Subcutaneous abdominal adipose tissue (tissue), 5 donors: ENCODE measurements at regions not wholly inside any gene's neighbourhood (a gene's known extent, or its start where the extent isn't known, plus 50 kb on each side); places are given as distances from the start of the nearest gene placed in this dataset.
"Not testable (repeated sequence)": the region's sequence is repeated elsewhere in the genome, so short reads cannot be mapped to it uniquely, and the experiment has no call there.

ENCODE experiments used
- H3K27ac ChIP-seq: one replicate; pipeline ENCODE4 v1.7.0; 2013; ENCODE audit warnings: low read depth, mild to moderate bottlenecking, inconsistent platforms, low read length, moderate library complexity
- H3K27me3 ChIP-seq, 5 donors: one replicate each; pipeline ENCODE4 v1.7.0; 2013; ENCODE audit warnings: low read length in 5 of 5, inconsistent platforms in 1 of 5; ENCODE audit not compliant: control insufficient read depth in 5 of 5, insufficient read depth in 4 of 5
- H3K36me3 ChIP-seq, 5 donors: one replicate each; pipeline ENCODE4 v1.7.0; 2013; ENCODE audit warnings: low read length in 5 of 5; ENCODE audit not compliant: control insufficient read depth in 5 of 5, insufficient read depth in 5 of 5
- H3K4me1 ChIP-seq, 5 donors: one replicate each; pipeline ENCODE4 v1.7.0; 2013; ENCODE audit warnings: low read length in 5 of 5, mild to moderate bottlenecking in 3 of 5, moderate library complexity in 1 of 5; ENCODE audit not compliant: control insufficient read depth in 5 of 5, insufficient read depth in 5 of 5
- H3K4me3 ChIP-seq, 5 donors: one replicate each; pipeline ENCODE4 v1.7.0; 2013; ENCODE audit warnings: low read length in 5 of 5, low read depth in 1 of 5
- H3K9ac ChIP-seq, 5 donors: one replicate each; pipeline ENCODE4 v1.7.0; 2013; ENCODE audit warnings: low read length in 5 of 5, mild to moderate bottlenecking in 4 of 5, moderate library complexity in 3 of 5
- H3K9me3 ChIP-seq, 5 donors: one replicate each; pipeline ENCODE4 v1.7.0; 2013; ENCODE audit warnings: low read length in 5 of 5; ENCODE audit not compliant: control insufficient read depth in 5 of 5
- donor health status: healthy.
- donor health status: healthy.
- donor health status: healthy.
- donor health status: healthy.
- donor health status: healthy.

GRCh38 chr14:27363036-27363435 lies 765.2 kb upstream of the NOVA1 start:
- not testable (repeated sequence) for H3K9ac ChIP-seq, H3K27ac ChIP-seq, H3K4me3 ChIP-seq, H3K27me3 ChIP-seq, H3K9me3 ChIP-seq, H3K4me1 ChIP-seq, H3K36me3 ChIP-seq

- Histone ChIP-seq H3K27ac (no peak overlapping the region), H3K9ac (no peak overlapping the region), H3K27me3 (no peaks in the 10 kb centered on the region), H3K36me3 (no peaks in the 10 kb centered on the region), H3K9me3 (no peaks in the 10 kb centered on the region), H3K4me3 (no peak overlapping the region), H3K4me1 (no peaks in the 10 kb centered on the region)
Observed at GRCh38 chr14:27366596-27366995, 768.8 kb upstream of the NOVA1 start.

- no peaks in the 10 kb centered on the region for H3K9me3 ChIP-seq
- no peaks in the 10 kb centered on the region for H3K4me1 ChIP-seq
Observed at GRCh38 chr14:27367345-27367744, 769.5 kb upstream of the NOVA1 start.

GRCh38 chr14:27370074-27370473 lies 772.2 kb upstream of the NOVA1 start:
- H3K27me3 ChIP-seq, result no peaks in the 10 kb centered on the region
- no peaks in the 10 kb centered on the region for H3K9me3 ChIP-seq
- H3K4me3 ChIP-seq, result no peak overlapping the region
- no peak overlapping the region for H3K9ac ChIP-seq
- no peaks in the 10 kb centered on the region for H3K36me3 ChIP-seq
- no peak overlapping the region for H3K27ac ChIP-seq
- no peaks in the 10 kb centered on the region for H3K4me1 ChIP-seq

More at GRCh38 chr14:27367345-27367744, 769.5 kb upstream of the NOVA1 start:
- H3K36me3 ChIP-seq, result no peaks in the 10 kb centered on the region
- H3K4me3 ChIP-seq, result no peak overlapping the region
- no peak overlapping the region for H3K27ac ChIP-seq
- H3K27me3 ChIP-seq, result no peaks in the 10 kb centered on the region
- H3K9ac ChIP-seq, result no peak overlapping the region

- Histone ChIP-seq H3K4me3 (no peak overlapping the region), H3K27ac (no peak overlapping the region), H3K36me3 (no peaks in the 10 kb centered on the region), H3K4me1 (no peaks in the 10 kb centered on the region), H3K27me3 (no peaks in the 10 kb centered on the region), H3K9ac (no peak overlapping the region), H3K9me3 (no peaks in the 10 kb centered on the region)
Observed at GRCh38 chr14:27370775-27371174, 772.9 kb upstream of the NOVA1 start.

- Histone ChIP-seq H3K4me3 (no peak overlapping the region), H3K9me3 (no peaks in the 10 kb centered on the region), H3K27ac (no peak overlapping the region), H3K36me3 (no peaks in the 10 kb centered on the region), H3K27me3 (no peaks in the 10 kb centered on the region), H3K4me1 (no peaks in the 10 kb centered on the region), H3K9ac (no peak overlapping the region)
Observed at GRCh38 chr14:27371209-27371608, 773.4 kb upstream of the NOVA1 start.

GRCh38 chr14:27371868-27372267 lies 774.0 kb upstream of the NOVA1 start:
- H3K9me3 ChIP-seq, result peaks cover 0 to 4% (median 0%) of the 10 kb centered on the region in 5 donors

GRCh38 chr14:27372771-27373170 lies 774.9 kb upstream of the NOVA1 start:
- H3K4me1 ChIP-seq, result no peaks in the 10 kb centered on the region
- H3K9ac ChIP-seq, result no peak overlapping the region
- H3K4me3 ChIP-seq, result no peak overlapping the region
- no peak overlapping the region for H3K27ac ChIP-seq
- H3K9me3 ChIP-seq, result peaks cover 0 to 4% (median 0%) of the 10 kb centered on the region in 5 donors
- no peaks in the 10 kb centered on the region for H3K27me3 ChIP-seq
- H3K36me3 ChIP-seq, result no peaks in the 10 kb centered on the region

More at GRCh38 chr14:27371868-27372267, 774.0 kb upstream of the NOVA1 start:
- Histone ChIP-seq H3K9ac (no peak overlapping the region), H3K36me3 (no peaks in the 10 kb centered on the region), H3K4me1 (no peaks in the 10 kb centered on the region), H3K4me3 (no peak overlapping the region), H3K27ac (no peak overlapping the region), H3K27me3 (no peaks in the 10 kb centered on the region)

- no peaks in the 10 kb centered on the region for H3K4me1 ChIP-seq
- no peaks in the 10 kb centered on the region for H3K27me3 ChIP-seq
- no peak overlapping the region for H3K27ac ChIP-seq
- peaks cover 0 to 4% (median 0%) of the 10 kb centered on the region in 5 donors for H3K9me3 ChIP-seq
- H3K36me3 ChIP-seq, result no peaks in the 10 kb centered on the region
- no peak overlapping the region for H3K4me3 ChIP-seq
- H3K9ac ChIP-seq, result no peak overlapping the region
Observed at GRCh38 chr14:27384124-27384523, 786.3 kb upstream of the NOVA1 start.

GRCh38 chr14:27386391-27386790 lies 788.6 kb upstream of the NOVA1 start:
- no peak overlapping the region for H3K27ac ChIP-seq
- H3K9me3 ChIP-seq, result peaks cover 0 to 4% (median 0%) of the 10 kb centered on the region in 5 donors
- H3K4me1 ChIP-seq, result no peaks in the 10 kb centered on the region
- no peaks in the 10 kb centered on the region for H3K36me3 ChIP-seq
- no peak overlapping the region for H3K4me3 ChIP-seq
- no peaks in the 10 kb centered on the region for H3K27me3 ChIP-seq
- H3K9ac ChIP-seq, result no peak overlapping the region

- Histone ChIP-seq H3K36me3 (no peaks in the 10 kb centered on the region), H3K4me1 (no peaks in the 10 kb centered on the region), H3K27ac (no peak overlapping the region), H3K9ac (no peak overlapping the region), H3K27me3 (no peaks in the 10 kb centered on the region), H3K4me3 (no peak overlapping the region), H3K9me3 (peaks cover 0 to 4% (median 0%) of the 10 kb centered on the region in 5 donors)
Observed at GRCh38 chr14:27387463-27387862, 789.6 kb upstream of the NOVA1 start.
